Subcutaneous abdominal adipose tissue (tissue), 5 donors: ENCODE measurements at regions not wholly inside any gene's neighbourhood (a gene's known extent, or its start where the extent isn't known, plus 50 kb on each side); places are given as distances from the start of the nearest gene placed in this dataset.

Source experiments
- H3K27ac ChIP-seq: one replicate; pipeline ENCODE4 v1.7.0; 2013; ENCODE audit warnings: low read depth, mild to moderate bottlenecking, inconsistent platforms, low read length, moderate library complexity
- H3K27me3 ChIP-seq, 5 donors: one replicate each; pipeline ENCODE4 v1.7.0; 2013; ENCODE audit warnings: low read length in 5 of 5, inconsistent platforms in 1 of 5; ENCODE audit not compliant: control insufficient read depth in 5 of 5, insufficient read depth in 4 of 5
- H3K36me3 ChIP-seq, 5 donors: one replicate each; pipeline ENCODE4 v1.7.0; 2013; ENCODE audit warnings: low read length in 5 of 5; ENCODE audit not compliant: control insufficient read depth in 5 of 5, insufficient read depth in 5 of 5
- H3K4me1 ChIP-seq, 5 donors: one replicate each; pipeline ENCODE4 v1.7.0; 2013; ENCODE audit warnings: low read length in 5 of 5, mild to moderate bottlenecking in 3 of 5, moderate library complexity in 1 of 5; ENCODE audit not compliant: control insufficient read depth in 5 of 5, insufficient read depth in 5 of 5
- H3K4me3 ChIP-seq, 5 donors: one replicate each; pipeline ENCODE4 v1.7.0; 2013; ENCODE audit warnings: low read length in 5 of 5, low read depth in 1 of 5
- H3K9ac ChIP-seq, 5 donors: one replicate each; pipeline ENCODE4 v1.7.0; 2013; ENCODE audit warnings: low read length in 5 of 5, mild to moderate bottlenecking in 4 of 5, moderate library complexity in 3 of 5
- H3K9me3 ChIP-seq, 5 donors: one replicate each; pipeline ENCODE4 v1.7.0; 2013; ENCODE audit warnings: low read length in 5 of 5; ENCODE audit not compliant: control insufficient read depth in 5 of 5
- donor health status: healthy.
- donor health status: healthy.
- donor health status: healthy.
- donor health status: healthy.
- donor health status: healthy.

DNA sequence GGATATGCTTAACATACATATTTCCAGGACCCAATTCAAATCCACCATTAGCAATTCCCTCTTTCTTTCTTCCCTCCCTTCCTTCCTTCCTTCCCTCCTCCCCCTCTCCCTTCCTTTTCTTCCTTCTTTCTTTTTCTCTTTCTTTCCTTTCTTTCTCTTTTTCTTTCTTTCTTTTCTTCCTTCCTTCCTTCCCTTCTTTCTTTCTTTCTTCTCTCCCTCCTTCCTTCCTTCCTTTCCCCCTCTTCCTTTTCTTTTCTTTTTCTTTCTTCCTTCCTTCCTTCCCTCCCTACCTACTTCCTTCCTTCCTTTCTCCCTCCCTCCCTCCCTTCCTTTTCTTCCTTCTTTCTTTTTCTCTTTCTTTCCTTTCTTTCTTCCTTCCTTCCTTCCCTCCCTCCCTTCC is 332.0 kb downstream of the TMEM161B start:
- Histone ChIP-seq H3K4me1 (no peaks in the 10 kb centered on the region), H3K9me3 (peaks cover 0 to 6% (median 0%) of the 10 kb centered on the region in 5 donors), H3K4me3 (no peak overlapping the region), H3K27me3 (no peaks in the 10 kb centered on the region), H3K27ac (no peak overlapping the region), H3K36me3 (no peaks in the 10 kb centered on the region), H3K9ac (no peak overlapping the region)

DNA sequence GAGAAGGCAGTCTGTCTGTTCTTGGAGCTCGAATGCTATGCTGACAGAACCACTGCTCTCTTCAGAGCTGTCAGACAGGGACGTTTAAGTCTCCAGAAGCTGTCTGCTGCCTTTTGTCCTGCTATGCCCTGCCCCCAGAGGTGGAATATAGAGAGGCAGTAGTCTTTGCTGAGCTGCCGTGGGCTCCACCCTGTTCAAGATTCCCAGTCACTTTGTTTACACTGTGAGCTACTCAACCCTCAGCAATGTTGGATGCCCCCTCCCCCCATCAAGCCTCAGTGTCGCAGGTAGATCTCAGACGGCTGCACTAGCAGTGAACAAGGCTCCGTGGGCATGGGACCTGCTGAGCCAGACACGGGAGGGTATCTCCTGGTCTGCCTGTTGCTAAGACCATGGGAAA is 344.2 kb downstream of the TMEM161B start:
- Histone ChIP-seq H3K4me3 (no peak overlapping the region), H3K27ac (no peak overlapping the region), H3K9ac (no peak overlapping the region), H3K27me3 (no peaks in the 10 kb centered on the region), H3K36me3 (no peaks in the 10 kb centered on the region), H3K4me1 (no peaks in the 10 kb centered on the region), H3K9me3 (peaks cover 0 to 5% (median 0%) of the 10 kb centered on the region in 5 donors)

DNA sequence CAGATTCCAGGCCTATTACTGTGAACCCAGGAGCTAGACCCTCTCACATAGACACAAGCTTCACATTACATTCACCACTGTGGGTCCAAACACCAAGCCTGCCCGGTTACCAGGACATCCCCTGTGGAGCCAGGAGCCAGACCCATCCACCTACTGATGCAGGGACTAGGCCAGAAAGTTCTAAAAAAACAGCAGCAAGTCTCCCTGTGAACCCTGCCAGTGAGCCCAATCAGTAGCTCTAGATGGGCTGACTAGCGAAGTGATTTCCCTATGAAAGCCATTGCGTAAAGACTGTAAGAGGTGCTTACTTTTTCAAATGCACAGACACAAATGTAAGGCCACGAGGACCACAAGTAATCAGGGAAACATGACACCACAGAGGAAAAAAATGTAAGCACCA is 352.3 kb downstream of the TMEM161B start:
- Histone ChIP-seq H3K9me3 (peaks cover 3 to 10% (median 8%) of the 10 kb centered on the region in 5 donors), H3K27me3 (no peaks in the 10 kb centered on the region), H3K36me3 (no peaks in the 10 kb centered on the region), H3K4me1 (no peaks in the 10 kb centered on the region), H3K4me3 (no peak overlapping the region), H3K9ac (no peak overlapping the region), H3K27ac (no peak overlapping the region)

DNA sequence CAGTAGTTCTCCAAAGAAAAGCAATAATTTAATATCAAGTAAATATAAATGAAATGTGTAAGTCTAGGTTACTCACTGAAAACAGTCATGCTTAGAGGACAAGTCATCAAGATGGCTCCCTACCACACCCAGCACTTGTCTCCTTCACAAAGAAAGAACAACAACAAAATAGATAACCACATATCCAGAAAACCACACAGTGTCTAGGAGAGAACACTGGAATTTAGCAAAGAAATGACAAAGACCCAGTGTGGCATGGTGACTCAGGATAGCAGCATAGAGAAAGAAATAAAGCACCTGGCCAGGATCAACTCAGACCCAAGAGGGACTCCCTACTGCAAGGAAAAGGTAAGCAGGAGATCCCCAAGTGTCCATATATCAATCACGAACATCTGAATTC is 356.2 kb downstream of the TMEM161B start:
- H3K9ac ChIP-seq = no peak overlapping the region
- H3K27me3 ChIP-seq = no peaks in the 10 kb centered on the region
- no peak overlapping the region for H3K4me3 ChIP-seq
- peaks cover 3 to 10% (median 7%) of the 10 kb centered on the region in 5 donors for H3K9me3 ChIP-seq
- no peaks in the 10 kb centered on the region for H3K4me1 ChIP-seq
- H3K27ac ChIP-seq = no peak overlapping the region
- no peaks in the 10 kb centered on the region for H3K36me3 ChIP-seq

DNA sequence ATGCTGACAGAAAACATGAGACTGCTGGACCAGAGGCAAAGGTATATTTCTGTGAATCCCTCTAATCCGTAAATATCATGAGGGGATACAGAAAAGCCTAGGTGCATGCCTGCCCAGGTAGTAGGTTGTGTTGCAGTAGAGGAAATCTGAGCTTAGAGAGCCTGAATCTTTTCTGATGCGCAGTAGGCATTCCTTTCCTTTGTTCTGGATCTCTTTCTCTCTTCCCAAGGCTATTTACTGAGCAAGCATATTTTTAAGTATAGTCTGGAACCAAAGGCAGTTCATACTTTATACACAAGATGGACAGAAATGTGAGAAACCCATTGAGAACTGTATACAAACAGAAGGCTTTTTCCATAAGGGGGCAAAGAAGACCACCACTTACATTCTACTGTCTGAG is 359.3 kb downstream of the TMEM161B start:
- Histone ChIP-seq H3K27me3 (no peaks in the 10 kb centered on the region), H3K27ac (no peak overlapping the region), H3K4me1 (no peaks in the 10 kb centered on the region), H3K36me3 (no peaks in the 10 kb centered on the region), H3K9ac (no peak overlapping the region), H3K4me3 (no peak overlapping the region), H3K9me3 (peaks cover 0 to 7% (median 2%) of the 10 kb centered on the region in 5 donors)

DNA sequence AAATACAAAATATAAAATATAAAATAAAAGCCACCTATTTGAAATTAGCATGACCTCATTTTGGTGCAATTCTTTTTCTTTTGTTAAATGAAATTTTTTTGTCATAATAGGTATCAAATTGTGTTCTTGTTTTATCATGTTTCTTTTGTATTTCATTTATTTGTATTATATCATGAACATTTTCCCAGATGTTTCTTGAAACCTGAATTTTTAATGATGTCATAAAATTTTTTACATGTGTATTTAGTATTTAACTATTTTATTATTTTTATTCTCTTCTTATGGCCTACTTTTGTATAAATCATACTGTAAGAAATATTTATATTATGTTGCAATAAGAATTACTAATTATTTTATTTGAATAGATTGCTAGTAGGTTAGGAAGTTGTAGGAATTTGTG is 361.7 kb downstream of the TMEM161B start:
- no peak overlapping the region for H3K27ac ChIP-seq
- no peak overlapping the region for H3K9ac ChIP-seq
- H3K36me3 ChIP-seq = no peaks in the 10 kb centered on the region

DNA sequence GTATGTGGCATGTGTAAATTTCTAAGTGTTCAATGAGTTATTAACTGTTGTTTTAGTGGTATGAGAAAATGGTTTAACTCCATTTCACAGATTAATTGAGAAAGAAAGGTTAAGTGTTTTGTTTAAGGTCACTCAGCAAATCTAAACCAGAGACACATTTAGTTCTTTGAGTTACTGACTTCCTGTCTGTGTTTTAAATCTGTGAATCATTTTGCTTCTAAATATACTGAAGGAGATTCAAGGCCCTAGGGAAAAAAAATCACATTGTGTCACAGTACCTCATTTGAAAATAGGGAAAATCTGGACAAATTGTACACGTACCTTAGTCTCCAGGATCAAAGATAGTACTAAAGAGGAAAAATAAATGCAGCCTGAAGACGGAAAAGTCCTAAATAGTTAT is 368.2 kb downstream of the TMEM161B start:
- peaks cover 0 to 23% (median 5%) of the 10 kb centered on the region in 5 donors for H3K4me1 ChIP-seq
- H3K27me3 ChIP-seq = no peaks in the 10 kb centered on the region
- no peak overlapping the region for H3K4me3 ChIP-seq
- no peaks in the 10 kb centered on the region for H3K36me3 ChIP-seq
- no peak overlapping the region for H3K27ac ChIP-seq
- no peaks in the 10 kb centered on the region for H3K9me3 ChIP-seq
- H3K9ac ChIP-seq = no peak overlapping the region

More for the DNA sequence above, 361.7 kb downstream of the TMEM161B start:
- H3K4me3 ChIP-seq = no peak overlapping the region
- no peaks in the 10 kb centered on the region for H3K9me3 ChIP-seq
- no peaks in the 10 kb centered on the region for H3K4me1 ChIP-seq
- no peaks in the 10 kb centered on the region for H3K27me3 ChIP-seq

DNA sequence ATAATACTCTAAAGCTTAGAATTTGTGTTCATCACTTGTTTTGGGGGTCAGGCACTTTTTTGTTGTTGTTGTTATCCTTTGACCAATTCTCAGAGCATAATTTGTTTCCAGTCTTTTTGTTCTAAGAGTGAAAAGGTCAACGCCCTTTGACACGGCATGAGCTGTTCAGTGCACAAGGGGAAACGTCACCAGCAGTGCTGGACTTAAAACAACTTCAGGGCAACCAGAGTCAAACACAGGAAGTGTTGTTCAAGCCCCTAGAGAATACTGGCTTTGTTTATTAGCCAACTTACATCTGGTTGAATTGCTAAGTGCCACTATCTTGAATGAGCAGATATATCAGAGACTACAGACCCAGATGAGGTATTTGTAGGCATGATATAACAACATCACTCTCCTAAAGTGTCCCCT is 368.9 kb downstream of the TMEM161B start:
- peak overlapping the region; percentile 63 for H3K27ac ChIP-seq
- no peak overlapping the region for H3K9ac ChIP-seq

DNA sequence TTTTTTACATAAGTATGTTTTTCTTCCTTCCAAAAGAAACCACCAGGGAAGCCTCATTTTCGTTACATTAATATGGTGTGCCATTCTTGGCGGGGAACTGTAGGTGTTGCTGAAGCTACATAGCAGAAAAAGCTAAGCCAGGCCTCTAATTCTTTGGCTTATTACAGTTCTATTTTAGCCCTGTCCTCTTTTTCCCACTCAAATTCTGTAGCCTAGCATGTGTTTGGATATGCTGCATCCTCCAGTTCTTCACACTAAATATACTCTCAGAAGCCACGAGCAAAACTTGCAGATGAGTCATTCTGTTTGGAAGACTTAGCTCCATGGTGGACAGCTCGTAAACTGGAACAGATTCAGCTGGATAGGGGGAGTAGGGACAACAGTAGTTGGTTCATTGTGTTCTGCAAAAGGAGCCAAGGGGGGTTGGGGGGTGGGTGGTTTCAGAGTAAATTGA is 369.4 kb downstream of the TMEM161B start:
- H3K9ac ChIP-seq = no peak overlapping the region
- H3K9me3 ChIP-seq = no peaks in the 10 kb centered on the region
- no peaks in the 10 kb centered on the region for H3K36me3 ChIP-seq
- H3K27ac ChIP-seq = peak overlapping the region; percentile 63
- no peaks in the 10 kb centered on the region for H3K27me3 ChIP-seq
- H3K4me3 ChIP-seq = no peak overlapping the region
- H3K4me1 ChIP-seq = peaks cover 0 to 23% (median 5%) of the 10 kb centered on the region in 5 donors

More for the DNA sequence above, 368.9 kb downstream of the TMEM161B start:
- H3K36me3 ChIP-seq = no peaks in the 10 kb centered on the region
- no peaks in the 10 kb centered on the region for H3K27me3 ChIP-seq
- no peaks in the 10 kb centered on the region for H3K9me3 ChIP-seq
- H3K4me1 ChIP-seq = peaks cover 0 to 23% (median 5%) of the 10 kb centered on the region in 5 donors
- H3K4me3 ChIP-seq = no peak overlapping the region

DNA sequence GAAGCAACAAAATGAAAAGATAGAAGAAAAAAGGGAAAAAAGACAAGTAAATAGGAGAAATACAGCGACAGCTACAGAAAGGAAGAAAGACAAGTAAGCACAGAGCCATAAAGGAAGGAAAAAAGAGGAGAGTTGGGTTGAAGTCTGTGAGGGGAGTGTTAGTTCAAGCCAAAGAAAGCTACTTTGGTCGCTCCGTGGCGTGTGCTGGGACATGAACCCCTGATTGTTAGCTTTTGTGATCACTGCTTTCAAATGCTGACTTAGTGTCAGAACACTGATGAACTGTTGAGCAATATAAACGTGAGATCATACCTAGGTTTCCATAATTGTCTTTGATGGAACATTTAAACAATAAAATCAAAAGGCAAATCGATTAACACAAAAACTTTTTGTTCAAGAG is 370.1 kb downstream of the TMEM161B start:
- Histone ChIP-seq H3K36me3 (no peaks in the 10 kb centered on the region), H3K27ac (no peak overlapping the region), H3K4me3 (no peak overlapping the region), H3K9ac (no peak overlapping the region), H3K27me3 (no peaks in the 10 kb centered on the region), H3K9me3 (no peaks in the 10 kb centered on the region), H3K4me1 (peaks cover 0 to 23% (median 5%) of the 10 kb centered on the region in 5 donors)

DNA sequence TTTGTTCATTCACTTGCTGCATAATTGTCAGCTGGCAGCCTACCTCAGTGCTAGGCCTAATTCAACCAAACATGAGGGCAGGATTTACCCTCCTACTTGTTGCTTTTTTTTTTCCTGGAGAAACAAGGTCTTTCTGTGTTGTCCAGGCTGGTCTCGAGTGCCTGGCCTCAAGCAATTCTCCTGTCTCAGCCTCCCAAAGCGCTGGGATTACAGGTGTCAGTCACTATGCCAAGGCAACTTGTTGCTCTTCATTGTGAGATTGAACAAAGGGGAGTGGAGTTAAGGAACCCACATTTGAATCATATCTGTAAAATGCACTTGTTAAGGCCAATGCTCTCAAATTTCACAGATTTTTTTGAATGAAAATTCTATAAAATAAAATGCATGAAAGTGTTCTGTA is 380.5 kb downstream of the TMEM161B start:
- Histone ChIP-seq H3K36me3 (no peaks in the 10 kb centered on the region), H3K27me3 (no peaks in the 10 kb centered on the region), H3K9ac (no peak overlapping the region), H3K27ac (no peak overlapping the region), H3K4me3 (no peak overlapping the region), H3K4me1 (no peaks in the 10 kb centered on the region), H3K9me3 (no peaks in the 10 kb centered on the region)
